ENCODE measurements at regions not wholly inside any gene's neighbourhood (a gene's known extent, or its start where the extent isn't known, plus 50 kb on each side); places are given as distances from the start of the nearest gene placed in this dataset.
A peak's percentile ranks its signal among the peaks of the same experiment; 100 is the strongest.

GRCh38 chr9:2557693-2558092 lies 63.9 kb upstream of the VLDLR start:
- H3K4me1 ChIP-seq (ENCODE audit: insufficient read depth, low read length) = peaks cover 19% of the 10 kb centered on the region
- H3K79me2 ChIP-seq (ENCODE audit: insufficient read depth, low read length) = no peaks in the 10 kb centered on the region
- H3K4me2 ChIP-seq (ENCODE audit: insufficient read depth, low read length) = no peak overlapping the region
- no peak overlapping the region for H2AFZ ChIP-seq (ENCODE audit: low read length)
- DNase-seq (ENCODE audit: insufficient read length, low spot score, missing footprints) = no peak
- no peak overlapping the region for H3K4me3 ChIP-seq (ENCODE audit: insufficient read depth, low read length)
- no peak overlapping the region for H3K27ac ChIP-seq (ENCODE audit: low read depth, low read length)
- H4K20me1 ChIP-seq (ENCODE audit: insufficient read depth, low read length) = no peaks in the 10 kb centered on the region
- H3K27me3 ChIP-seq (ENCODE audit: insufficient read depth, low read length) = no peaks in the 10 kb centered on the region
- TF ChIP-seq, protein P1, sequence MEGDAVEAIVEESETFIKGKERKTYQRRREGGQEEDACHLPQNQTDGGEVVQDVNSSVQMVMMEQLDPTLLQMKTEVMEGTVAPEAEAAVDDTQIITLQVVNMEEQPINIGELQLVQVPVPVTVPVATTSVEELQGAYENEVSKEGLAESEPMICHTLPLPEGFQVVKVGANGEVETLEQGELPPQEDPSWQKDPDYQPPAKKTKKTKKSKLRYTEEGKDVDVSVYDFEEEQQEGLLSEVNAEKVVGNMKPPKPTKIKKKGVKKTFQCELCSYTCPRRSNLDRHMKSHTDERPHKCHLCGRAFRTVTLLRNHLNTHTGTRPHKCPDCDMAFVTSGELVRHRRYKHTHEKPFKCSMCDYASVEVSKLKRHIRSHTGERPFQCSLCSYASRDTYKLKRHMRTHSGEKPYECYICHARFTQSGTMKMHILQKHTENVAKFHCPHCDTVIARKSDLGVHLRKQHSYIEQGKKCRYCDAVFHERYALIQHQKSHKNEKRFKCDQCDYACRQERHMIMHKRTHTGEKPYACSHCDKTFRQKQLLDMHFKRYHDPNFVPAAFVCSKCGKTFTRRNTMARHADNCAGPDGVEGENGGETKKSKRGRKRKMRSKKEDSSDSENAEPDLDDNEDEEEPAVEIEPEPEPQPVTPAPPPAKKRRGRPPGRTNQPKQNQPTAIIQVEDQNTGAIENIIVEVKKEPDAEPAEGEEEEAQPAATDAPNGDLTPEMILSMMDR (IDR thresholded peaks at IDR 0.05; ENCODE audit: extremely low read depth, low read depth, low read length) = no peak
- H3K36me3 ChIP-seq (ENCODE audit: insufficient read depth, low read length) = no peaks in the 10 kb centered on the region
- no peaks in the 10 kb centered on the region for H3K9me3 ChIP-seq (ENCODE audit: low read depth, low read length)

GRCh38 chr9:2559192-2560152 lies 62.1 kb upstream of the VLDLR start:
- Histone ChIP-seq H3K9me3 (ENCODE audit: low read depth, low read length) (no peaks in the 10 kb centered on the region), H3K79me2 (ENCODE audit: insufficient read depth, low read length) (no peaks in the 10 kb centered on the region), H3K4me3 (ENCODE audit: insufficient read depth, low read length) (peak overlapping the region; percentile 46), H3K4me2 (ENCODE audit: insufficient read depth, low read length) (peak overlapping the region; percentile 76), H3K27me3 (ENCODE audit: insufficient read depth, low read length) (no peaks in the 10 kb centered on the region), H3K4me1 (ENCODE audit: insufficient read depth, low read length) (peaks cover 19% of the 10 kb centered on the region), H2AFZ (ENCODE audit: low read length) (peak overlapping the region; percentile 88), H3K27ac (ENCODE audit: low read depth, low read length) (peak overlapping the region; percentile 80), H3K36me3 (ENCODE audit: insufficient read depth, low read length) (no peaks in the 10 kb centered on the region), H4K20me1 (ENCODE audit: insufficient read depth, low read length) (no peaks in the 10 kb centered on the region)
- peak; percentile 84 for DNase-seq (ENCODE audit: insufficient read length, low spot score, missing footprints)
- TF ChIP-seq, protein P1 (IDR thresholded peaks at IDR 0.05; ENCODE audit: extremely low read depth, low read depth, low read length) = no peak

GRCh38 chr9:2560180-2560579 lies 61.4 kb upstream of the VLDLR start:
- Histone ChIP-seq H3K79me2 (ENCODE audit: insufficient read depth, low read length) (no peaks in the 10 kb centered on the region), H3K27me3 (ENCODE audit: insufficient read depth, low read length) (no peaks in the 10 kb centered on the region), H3K36me3 (ENCODE audit: insufficient read depth, low read length) (no peaks in the 10 kb centered on the region), H3K4me1 (ENCODE audit: insufficient read depth, low read length) (peaks cover 19% of the 10 kb centered on the region), H2AFZ (ENCODE audit: low read length) (no peak overlapping the region), H4K20me1 (ENCODE audit: insufficient read depth, low read length) (no peaks in the 10 kb centered on the region), H3K9me3 (ENCODE audit: low read depth, low read length) (no peaks in the 10 kb centered on the region), H3K4me3 (ENCODE audit: insufficient read depth, low read length) (no peak overlapping the region), H3K27ac (ENCODE audit: low read depth, low read length) (peak overlapping the region; percentile 80), H3K4me2 (ENCODE audit: insufficient read depth, low read length) (peak overlapping the region; percentile 76)
- TF ChIP-seq, protein P1 (IDR thresholded peaks at IDR 0.05; ENCODE audit: extremely low read depth, low read depth, low read length) = no peak
- DNase-seq (ENCODE audit: insufficient read length, low spot score, missing footprints) = no peak

DNA sequence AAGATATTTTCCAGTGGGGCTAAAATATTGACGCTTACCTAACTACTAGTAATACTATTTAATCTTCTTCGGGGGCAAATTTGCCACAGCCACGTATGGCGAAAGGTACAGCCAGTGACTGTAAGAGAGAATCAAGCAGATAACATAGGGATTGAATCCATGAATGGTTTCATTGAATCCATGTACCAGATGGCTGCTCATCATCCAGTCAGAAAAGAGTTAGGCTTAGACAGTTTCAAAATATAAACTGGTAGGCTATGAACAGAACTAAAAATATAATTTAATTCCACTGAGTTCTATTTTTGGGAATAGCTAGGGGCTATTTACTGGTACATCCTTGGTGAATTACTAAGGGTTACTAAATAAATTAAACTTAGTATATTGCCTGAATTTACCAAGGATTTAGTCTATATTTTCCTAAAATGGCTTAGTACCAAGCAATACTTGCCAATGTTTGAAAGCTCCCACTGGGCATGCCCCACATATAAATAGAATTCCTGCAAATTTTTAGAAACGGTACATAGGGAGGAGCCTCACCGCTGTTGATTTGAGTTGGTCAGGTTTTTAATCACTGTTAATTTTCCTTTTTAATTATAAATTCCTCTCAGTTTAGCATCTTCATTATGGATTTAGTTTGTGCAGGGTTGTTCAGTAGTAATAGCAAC lies 55.8 kb upstream of the VLDLR start:
- no peak overlapping the region for H3K27ac ChIP-seq (ENCODE audit: low read depth, low read length)
- no peak overlapping the region for H2AFZ ChIP-seq (ENCODE audit: low read length)
- H3K9me3 ChIP-seq (ENCODE audit: low read depth, low read length) = no peaks in the 10 kb centered on the region
- TF ChIP-seq, protein P1 (IDR thresholded peaks at IDR 0.05; ENCODE audit: extremely low read depth, low read depth, low read length) = no peak
- no peaks in the 10 kb centered on the region for H3K36me3 ChIP-seq (ENCODE audit: insufficient read depth, low read length)
- DNase-seq (ENCODE audit: insufficient read length, low spot score, missing footprints) = no peak
- H3K4me3 ChIP-seq (ENCODE audit: insufficient read depth, low read length) = no peak overlapping the region
- no peaks in the 10 kb centered on the region for H3K79me2 ChIP-seq (ENCODE audit: insufficient read depth, low read length)
- no peaks in the 10 kb centered on the region for H3K27me3 ChIP-seq (ENCODE audit: insufficient read depth, low read length)
- H3K4me1 ChIP-seq (ENCODE audit: insufficient read depth, low read length) = peaks cover 5% of the 10 kb centered on the region
- H4K20me1 ChIP-seq (ENCODE audit: insufficient read depth, low read length) = no peaks in the 10 kb centered on the region
- H3K4me2 ChIP-seq (ENCODE audit: insufficient read depth, low read length) = no peak overlapping the region
